GM12878 (cell line): ENCODE measurements at regions not wholly inside any gene's neighbourhood (a gene's known extent, or its start where the extent isn't known, plus 50 kb on each side); places are given as distances from the start of the nearest gene placed in this dataset.
A peak's percentile ranks its signal among the peaks of the same experiment; 100 is the strongest.

Experiments
- ATAC-seq: fragments of 200-7000 bp; cut with Tn5 transposase; 3 replicates; pipeline ENCODE4 v1.9.1; 2020; ENCODE audit warnings: mild to moderate bottlenecking, moderate library complexity
- BruUV-seq: library from RNA; stranded (reverse); fragments of 400-500 nt; replicated peaks from 2 replicates; lab custom pipeline; 2021; lab: Mats Ljungman, UMichigan
- CTCF ChIA-PET: fragments of 300-600 bp; sonication (Branson Sonifier 250); formaldehyde crosslinking; extraction: SDS; loops from one replicate; lab custom pipeline; 2021; ENCODE audit warnings: inconsistent platforms; lab: Yijun Ruan, JAX
- POLR2A ChIA-PET: fragments of 350-600 bp; formaldehyde crosslinking; extraction: SDS; loops from one replicate; lab custom pipeline; 2021; ENCODE audit warnings: inconsistent platforms; lab: Charles Lee
- RAD21 ChIA-PET: fragments of 300-600 bp; sonication (Branson Sonifier 250); formaldehyde crosslinking; loops from one replicate; lab custom pipeline; 2023; ENCODE audit warnings: antibody characterized with exemption; ENCODE audit not compliant: unreplicated experiment; lab: Charles Lee
- SMC1A ChIA-PET: fragments of 300-600 bp; sonication (Branson Sonifier 250); formaldehyde crosslinking; loops from one replicate; lab custom pipeline; 2023; ENCODE audit not compliant: unreplicated experiment, uncharacterized antibody; lab: Charles Lee
- DNase-seq: peaks from one replicate; pipeline ENCODE4 v3.0.0-alpha.2; 2011; ENCODE audit warnings: low read depth, low spot score
- FAIRE-seq: peaks from 3 replicates; lab custom pipeline; 2011; peaks lifted over from hg19 to GRCh38; lab: Jason Lieb, UNC
- H2AFZ ChIP-seq: 2 replicates; pipeline ENCODE4 v1.6.0; 2011; ENCODE audit warnings: low read depth, low read length, control low read depth; ENCODE audit not compliant: control insufficient read depth
- H3K27ac ChIP-seq: 2 replicates; pipeline ENCODE4 v1.5.1; 2011; ENCODE audit warnings: control low read depth; ENCODE audit not compliant: control insufficient read depth, insufficient read depth
- H3K27me3 ChIP-seq, 2 experiments: replicated peaks in 1 of 2; 2 replicates each; pipeline versions ENCODE4 v1.6.0 to v1.6.1; 2011; ENCODE audit warnings: low read length in 1 of 2; ENCODE audit not compliant: control insufficient read depth in 2 of 2, insufficient read depth in 2 of 2
- H3K36me3 ChIP-seq, 2 experiments: 2 replicates each; pipeline ENCODE4 v1.5.1; 2011; ENCODE audit warnings: low read length in 1 of 2; ENCODE audit not compliant: control insufficient read depth in 2 of 2, insufficient read depth in 2 of 2
- H3K4me1 ChIP-seq: 2 replicates; pipeline ENCODE4 v1.6.1; 2011; ENCODE audit warnings: mild to moderate bottlenecking, low read length, moderate library complexity, mixed read lengths; ENCODE audit not compliant: control insufficient read depth, insufficient read depth
- H3K4me2 ChIP-seq: 2 replicates; pipeline ENCODE4 v1.6.0; 2011; ENCODE audit warnings: control low read depth; ENCODE audit not compliant: control insufficient read depth, insufficient read depth
- H3K4me3 ChIP-seq: fragments of 200-600 bp; sonication (generic); 2 replicates; pipeline ENCODE4 v1.5.1; 2016
- H3K79me2 ChIP-seq: 2 replicates; pipeline ENCODE4 v1.6.0; 2011; ENCODE audit warnings: low read length; ENCODE audit not compliant: control insufficient read depth, insufficient read depth
- H3K9ac ChIP-seq: 2 replicates; pipeline ENCODE4 v1.8.0; 2011; ENCODE audit warnings: low read length, control low read depth, mixed read lengths; ENCODE audit not compliant: control insufficient read depth, insufficient read depth
- H3K9me3 ChIP-seq: replicated peaks from 3 replicates; pipeline ENCODE4 v1.5.1; 2011; ENCODE audit warnings: mild to moderate bottlenecking, low read length; ENCODE audit not compliant: control insufficient read depth, insufficient read depth
- H4K20me1 ChIP-seq: 2 replicates; pipeline ENCODE4 v1.6.0; 2011; ENCODE audit not compliant: control insufficient read depth, insufficient read depth
- ATF7 ChIP-seq: fragments of 450-650 bp; IDR thresholded peaks from 2 replicates; pipeline ENCODE4 v1.6.1; 2016; ENCODE audit warnings: low read depth, mild to moderate bottlenecking
- CBX3 ChIP-seq: fragments of 200-600 bp; sonication (generic); IDR thresholded peaks from 2 replicates; pipeline ENCODE4 v1.6.1; 2016; ENCODE audit warnings: low read depth, borderline replicate concordance
- ESRRA ChIP-seq: IDR thresholded peaks from 2 replicates; pipeline ENCODE4 v1.6.1; 2012; ENCODE audit warnings: mild to moderate bottlenecking, low read length, improper control_type of control experiment
- IKZF2 ChIP-seq, 2 experiments: fragments of 450-650 bp; IDR thresholded peaks; 2 replicates each; pipeline ENCODE4 v1.6.1; 2017; ENCODE audit warnings: mild to moderate bottlenecking in 2 of 2, moderate library complexity in 2 of 2
- NFXL1 ChIP-seq: fragments of 450-650 bp; IDR thresholded peaks from 2 replicates; pipeline ENCODE4 v1.6.1; 2017; ENCODE audit warnings: antibody characterized with exemption, mild to moderate bottlenecking, borderline replicate concordance
- NR2F1 ChIP-seq: fragments of 450-650 bp; conservative IDR thresholded peaks from 2 replicates; pipeline ENCODE4 v1.6.1; 2017; ENCODE audit warnings: mild to moderate bottlenecking
- POLR2AphosphoS5 ChIP-seq: IDR thresholded peaks from 2 replicates; pipeline ENCODE4 v1.6.1; 2011; ENCODE audit warnings: mild to moderate bottlenecking, low read length, inconsistent platforms
- STAT1 ChIP-seq: fragments of 450-650 bp; conservative IDR thresholded peaks from 2 replicates; pipeline ENCODE4 v1.6.1; 2014; ENCODE audit warnings: antibody characterized with exemption, mild to moderate bottlenecking
- TBL1XR1 ChIP-seq: IDR thresholded peaks from 2 replicates; pipeline ENCODE4 v1.6.1; 2012; ENCODE audit warnings: low read depth, low read length, improper control_type of control experiment
- TCF12 ChIP-seq: IDR thresholded peaks from 2 replicates; pipeline ENCODE4 v1.6.1; 2011; ENCODE audit warnings: low read depth, mild to moderate bottlenecking, low read length
- WRNIP1 ChIP-seq: IDR thresholded peaks from 2 replicates; pipeline ENCODE4 v1.6.1; 2011; ENCODE audit warnings: low read depth, low read length, improper control_type of control experiment, borderline replicate concordance
- WGBS: methylation state at CpG from one replicate; pipeline ENCODE4 v1.1.6; 2016; ENCODE audit warnings: low lambda C conversion rate; ENCODE audit not compliant: insufficient replicate concordance, insufficient coverage; ENCODE audit errors: missing lambda C conversion rate; 5-methylcytosine and 5-hydroxymethylcytosine counted together
- in situ Hi-C: fragments of 300-500 bp; cut with MboI; formaldehyde crosslinking; loops from 9 replicates; pipeline ENCODE4 v1.14.3; 2018; ENCODE audit warnings: mixed read lengths
- intact Hi-C: fragments of 100-400 bp; cut with micrococcal nuclease; formaldehyde crosslinking; loops from one replicate; pipeline ENCODE4 v1.14.2; 2022; ENCODE audit not compliant: unreplicated experiment
- TF ChIP-seq, protein P1 (sequence below): fragments of 450-650 bp; IDR thresholded peaks from 2 replicates; pipeline ENCODE4 v1.6.1; 2016; ENCODE audit warnings: mild to moderate bottlenecking, moderate library complexity, borderline replicate concordance
- TF ChIP-seq, protein P2 (sequence below): fragments of 450-650 bp; IDR thresholded peaks from 2 replicates; pipeline ENCODE4 v1.6.1; 2017; ENCODE audit warnings: low read depth, mild to moderate bottlenecking, moderate library complexity
- TF ChIP-seq, protein P3 (sequence below): IDR thresholded peaks from 2 replicates; pipeline ENCODE4 v1.6.1; 2012; ENCODE audit warnings: mild to moderate bottlenecking, low read depth, low read length

- Histone ChIP-seq H3K36me3 (no peaks in the 10 kb centered on the region; a peak in 2 of 4 replicates), H3K9ac (peak overlapping the region; percentile 59), H3K27ac (peak overlapping the region; percentile 89), H3K4me2 (peak overlapping the region; percentile 84), H4K20me1 (no peaks in the 10 kb centered on the region), H3K79me2 (peaks cover 41% of the 10 kb centered on the region), H3K4me3 (peak overlapping the region; percentile 8; the same call in 1 of the 2 replicates), H2AFZ (no peak overlapping the region), H3K9me3 (no peaks in the 10 kb centered on the region), H3K27me3 (no peaks in the 10 kb centered on the region), H3K4me1 (peaks cover 54% of the 10 kb centered on the region)
- POLR2A ChIA-PET: interaction anchor here (0.7 to 1.5 kb wide), 5 partner anchors 9 to 64 kb away, joined by 3 to 6 read pairs (median 4); no protein-coding TSS in a partner anchor
- RAD21 ChIA-PET: interaction anchor here (0.7 to 3.0 kb wide), 4 partner anchors 9 to 86 kb away, joined by 4 to 18 read pairs (median 7); no protein-coding TSS in a partner anchor
- in situ Hi-C loops: no loop called here
- DNase-seq (no peak), ATAC-seq (peak; percentile 37), FAIRE-seq (no peak)
- intact Hi-C loops: no loop called here
- SMC1A ChIA-PET: interaction anchor here (1.0 to 4.2 kb wide), 4 partner anchors 9 to 51 kb away, joined by 3 to 31 read pairs (median 16); no protein-coding TSS in a partner anchor
- WGBS: 4% methylated on average over 4 of the region's 4 CpGs
- CTCF ChIA-PET: interaction anchor here (0.7 to 3.1 kb wide), 5 partner anchors 21 to 114 kb away, joined by 3 to 21 read pairs (median 12); no protein-coding TSS in a partner anchor
- BruUV-seq: no TSS peak
- TF ChIP-seq NFXL1 (no peak), CBX3 (no peak), NR2F1 (no peak), POLR2AphosphoS5 (no peak), TBL1XR1 (no peak), ATF7 (no peak), WRNIP1 (no peak), TCF12 (no peak), IKZF2 (IDR thresholded peaks at IDR 0.05) (no peak), ESRRA (no peak), STAT1 (no peak)
- TF ChIP-seq, protein P1, sequence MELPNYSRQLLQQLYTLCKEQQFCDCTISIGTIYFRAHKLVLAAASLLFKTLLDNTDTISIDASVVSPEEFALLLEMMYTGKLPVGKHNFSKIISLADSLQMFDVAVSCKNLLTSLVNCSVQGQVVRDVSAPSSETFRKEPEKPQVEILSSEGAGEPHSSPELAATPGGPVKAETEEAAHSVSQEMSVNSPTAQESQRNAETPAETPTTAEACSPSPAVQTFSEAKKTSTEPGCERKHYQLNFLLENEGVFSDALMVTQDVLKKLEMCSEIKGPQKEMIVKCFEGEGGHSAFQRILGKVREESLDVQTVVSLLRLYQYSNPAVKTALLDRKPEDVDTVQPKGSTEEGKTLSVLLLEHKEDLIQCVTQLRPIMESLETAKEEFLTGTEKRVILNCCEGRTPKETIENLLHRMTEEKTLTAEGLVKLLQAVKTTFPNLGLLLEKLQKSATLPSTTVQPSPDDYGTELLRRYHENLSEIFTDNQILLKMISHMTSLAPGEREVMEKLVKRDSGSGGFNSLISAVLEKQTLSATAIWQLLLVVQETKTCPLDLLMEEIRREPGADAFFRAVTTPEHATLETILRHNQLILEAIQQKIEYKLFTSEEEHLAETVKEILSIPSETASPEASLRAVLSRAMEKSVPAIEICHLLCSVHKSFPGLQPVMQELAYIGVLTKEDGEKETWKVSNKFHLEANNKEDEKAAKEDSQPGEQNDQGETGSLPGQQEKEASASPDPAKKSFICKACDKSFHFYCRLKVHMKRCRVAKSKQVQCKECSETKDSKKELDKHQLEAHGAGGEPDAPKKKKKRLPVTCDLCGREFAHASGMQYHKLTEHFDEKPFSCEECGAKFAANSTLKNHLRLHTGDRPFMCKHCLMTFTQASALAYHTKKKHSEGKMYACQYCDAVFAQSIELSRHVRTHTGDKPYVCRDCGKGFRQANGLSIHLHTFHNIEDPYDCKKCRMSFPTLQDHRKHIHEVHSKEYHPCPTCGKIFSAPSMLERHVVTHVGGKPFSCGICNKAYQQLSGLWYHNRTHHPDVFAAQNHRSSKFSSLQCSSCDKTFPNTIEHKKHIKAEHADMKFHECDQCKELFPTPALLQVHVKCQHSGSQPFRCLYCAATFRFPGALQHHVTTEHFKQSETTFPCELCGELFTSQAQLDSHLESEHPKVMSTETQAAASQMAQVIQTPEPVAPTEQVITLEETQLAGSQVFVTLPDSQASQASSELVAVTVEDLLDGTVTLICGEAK: no peak
- TF ChIP-seq, protein P2, sequence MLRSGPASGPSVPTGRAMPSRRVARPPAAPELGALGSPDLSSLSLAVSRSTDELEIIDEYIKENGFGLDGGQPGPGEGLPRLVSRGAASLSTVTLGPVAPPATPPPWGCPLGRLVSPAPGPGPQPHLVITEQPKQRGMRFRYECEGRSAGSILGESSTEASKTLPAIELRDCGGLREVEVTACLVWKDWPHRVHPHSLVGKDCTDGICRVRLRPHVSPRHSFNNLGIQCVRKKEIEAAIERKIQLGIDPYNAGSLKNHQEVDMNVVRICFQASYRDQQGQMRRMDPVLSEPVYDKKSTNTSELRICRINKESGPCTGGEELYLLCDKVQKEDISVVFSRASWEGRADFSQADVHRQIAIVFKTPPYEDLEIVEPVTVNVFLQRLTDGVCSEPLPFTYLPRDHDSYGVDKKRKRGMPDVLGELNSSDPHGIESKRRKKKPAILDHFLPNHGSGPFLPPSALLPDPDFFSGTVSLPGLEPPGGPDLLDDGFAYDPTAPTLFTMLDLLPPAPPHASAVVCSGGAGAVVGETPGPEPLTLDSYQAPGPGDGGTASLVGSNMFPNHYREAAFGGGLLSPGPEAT: no peak
- TF ChIP-seq, protein P3, sequence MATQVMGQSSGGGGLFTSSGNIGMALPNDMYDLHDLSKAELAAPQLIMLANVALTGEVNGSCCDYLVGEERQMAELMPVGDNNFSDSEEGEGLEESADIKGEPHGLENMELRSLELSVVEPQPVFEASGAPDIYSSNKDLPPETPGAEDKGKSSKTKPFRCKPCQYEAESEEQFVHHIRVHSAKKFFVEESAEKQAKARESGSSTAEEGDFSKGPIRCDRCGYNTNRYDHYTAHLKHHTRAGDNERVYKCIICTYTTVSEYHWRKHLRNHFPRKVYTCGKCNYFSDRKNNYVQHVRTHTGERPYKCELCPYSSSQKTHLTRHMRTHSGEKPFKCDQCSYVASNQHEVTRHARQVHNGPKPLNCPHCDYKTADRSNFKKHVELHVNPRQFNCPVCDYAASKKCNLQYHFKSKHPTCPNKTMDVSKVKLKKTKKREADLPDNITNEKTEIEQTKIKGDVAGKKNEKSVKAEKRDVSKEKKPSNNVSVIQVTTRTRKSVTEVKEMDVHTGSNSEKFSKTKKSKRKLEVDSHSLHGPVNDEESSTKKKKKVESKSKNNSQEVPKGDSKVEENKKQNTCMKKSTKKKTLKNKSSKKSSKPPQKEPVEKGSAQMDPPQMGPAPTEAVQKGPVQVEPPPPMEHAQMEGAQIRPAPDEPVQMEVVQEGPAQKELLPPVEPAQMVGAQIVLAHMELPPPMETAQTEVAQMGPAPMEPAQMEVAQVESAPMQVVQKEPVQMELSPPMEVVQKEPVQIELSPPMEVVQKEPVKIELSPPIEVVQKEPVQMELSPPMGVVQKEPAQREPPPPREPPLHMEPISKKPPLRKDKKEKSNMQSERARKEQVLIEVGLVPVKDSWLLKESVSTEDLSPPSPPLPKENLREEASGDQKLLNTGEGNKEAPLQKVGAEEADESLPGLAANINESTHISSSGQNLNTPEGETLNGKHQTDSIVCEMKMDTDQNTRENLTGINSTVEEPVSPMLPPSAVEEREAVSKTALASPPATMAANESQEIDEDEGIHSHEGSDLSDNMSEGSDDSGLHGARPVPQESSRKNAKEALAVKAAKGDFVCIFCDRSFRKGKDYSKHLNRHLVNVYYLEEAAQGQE: no peak
These were observed 277.4 kb upstream of the KLF14 start for GRCh38 chr7:131011432-131011742.
